ENCODE measurements at regions not wholly inside any gene's neighbourhood (a gene's known extent, or its start where the extent isn't known, plus 50 kb on each side); places are given as distances from the start of the nearest gene placed in this dataset.

DNA sequence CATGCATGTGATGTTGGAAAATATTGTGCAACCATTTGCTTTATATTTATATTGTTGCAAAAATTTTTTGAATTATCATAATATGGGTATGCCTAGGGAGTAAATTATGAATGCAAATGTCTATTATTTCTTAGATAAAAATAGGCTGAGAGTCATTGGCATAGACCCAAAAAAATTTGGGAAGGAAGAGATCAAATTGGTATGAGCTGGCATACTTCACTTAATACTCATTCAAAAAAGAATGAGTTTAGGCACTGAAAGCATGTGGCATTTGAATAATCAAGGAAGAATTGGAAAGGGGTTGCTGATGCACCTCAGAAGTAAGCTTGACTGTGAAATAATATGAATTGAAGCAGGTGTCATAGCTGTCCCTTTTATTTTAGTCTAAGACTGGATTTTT lies 764.0 kb upstream of the DPPA4 start:
- H3K27me3 ChIP-seq = no peaks in the 10 kb centered on the region
- TF ChIP-seq, protein P1, sequence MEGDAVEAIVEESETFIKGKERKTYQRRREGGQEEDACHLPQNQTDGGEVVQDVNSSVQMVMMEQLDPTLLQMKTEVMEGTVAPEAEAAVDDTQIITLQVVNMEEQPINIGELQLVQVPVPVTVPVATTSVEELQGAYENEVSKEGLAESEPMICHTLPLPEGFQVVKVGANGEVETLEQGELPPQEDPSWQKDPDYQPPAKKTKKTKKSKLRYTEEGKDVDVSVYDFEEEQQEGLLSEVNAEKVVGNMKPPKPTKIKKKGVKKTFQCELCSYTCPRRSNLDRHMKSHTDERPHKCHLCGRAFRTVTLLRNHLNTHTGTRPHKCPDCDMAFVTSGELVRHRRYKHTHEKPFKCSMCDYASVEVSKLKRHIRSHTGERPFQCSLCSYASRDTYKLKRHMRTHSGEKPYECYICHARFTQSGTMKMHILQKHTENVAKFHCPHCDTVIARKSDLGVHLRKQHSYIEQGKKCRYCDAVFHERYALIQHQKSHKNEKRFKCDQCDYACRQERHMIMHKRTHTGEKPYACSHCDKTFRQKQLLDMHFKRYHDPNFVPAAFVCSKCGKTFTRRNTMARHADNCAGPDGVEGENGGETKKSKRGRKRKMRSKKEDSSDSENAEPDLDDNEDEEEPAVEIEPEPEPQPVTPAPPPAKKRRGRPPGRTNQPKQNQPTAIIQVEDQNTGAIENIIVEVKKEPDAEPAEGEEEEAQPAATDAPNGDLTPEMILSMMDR (IDR thresholded peaks at IDR 0.05) = no peak
- TF ChIP-seq POLR2A (IDR thresholded peaks at IDR 0.05) = no peak
- H3K4me1 ChIP-seq = no peaks in the 10 kb centered on the region
- H3K36me3 ChIP-seq = no peaks in the 10 kb centered on the region
- no peaks in the 10 kb centered on the region for H3K9me3 ChIP-seq
- intact Hi-C loops (cut with DNase I) = no loop called here
- no peak overlapping the region for H3K27ac ChIP-seq
- DNase-seq = no peak
- no peak overlapping the region for H3K4me3 ChIP-seq (replicated peaks in 1 of 3)

DNA sequence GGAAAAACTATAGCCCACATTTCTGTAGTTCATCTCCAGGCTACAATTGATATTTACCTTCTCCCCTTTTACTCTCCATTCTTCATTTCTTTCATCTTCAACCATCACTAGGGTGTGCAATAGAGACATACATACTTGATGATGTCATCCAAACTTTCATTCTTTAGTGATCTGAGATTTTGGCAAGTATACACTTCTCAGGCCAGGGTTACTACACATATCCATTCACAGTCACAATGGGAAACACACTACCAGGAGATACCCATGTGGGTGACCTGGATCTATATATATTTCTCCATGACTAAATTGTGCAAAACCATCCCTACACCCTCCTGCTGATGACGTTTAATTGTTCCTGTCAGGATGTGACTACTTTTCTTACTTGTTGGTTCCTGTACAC lies 769.5 kb upstream of the DPPA4 start:
- Histone ChIP-seq H3K9me3 (no peaks in the 10 kb centered on the region), H3K27me3 (no peaks in the 10 kb centered on the region), H3K4me1 (no peaks in the 10 kb centered on the region), H3K4me3 (replicated peaks in 1 of 3) (no peak overlapping the region), H3K36me3 (no peaks in the 10 kb centered on the region), H3K27ac (no peak overlapping the region)
- intact Hi-C loops (cut with DNase I) = no loop called here
- no peak for TF ChIP-seq POLR2A (IDR thresholded peaks at IDR 0.05)
- no peak for DNase-seq
- WGBS, 2 donors = 85 to 96% methylated on average over 1 of the region's 1 CpG

DNA sequence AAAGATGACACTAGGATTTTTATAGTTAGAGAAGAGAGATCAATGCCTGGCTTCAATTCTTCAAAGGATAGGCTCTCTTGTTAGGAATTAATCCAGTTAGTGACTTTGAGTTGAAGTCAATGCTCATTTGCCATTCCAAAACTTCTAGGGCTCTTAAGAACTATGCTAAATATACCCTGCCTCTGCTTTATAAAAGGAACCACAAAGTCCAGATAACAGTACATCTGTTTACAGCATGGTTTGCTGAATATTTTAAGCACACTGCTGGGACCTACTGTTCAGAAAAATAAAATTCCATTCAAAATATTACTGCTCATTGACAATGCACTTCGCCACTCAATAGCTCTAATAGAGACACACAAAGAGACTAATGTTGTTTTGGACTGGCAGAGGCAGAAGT lies 786.6 kb upstream of the DPPA4 start:
- Histone ChIP-seq H3K4me1 (no peaks in the 10 kb centered on the region), H3K4me3 (replicated peaks in 1 of 3) (no peak overlapping the region), H3K9me3 (no peaks in the 10 kb centered on the region), H3K27me3 (no peaks in the 10 kb centered on the region), H3K36me3 (no peaks in the 10 kb centered on the region), H3K27ac (no peak overlapping the region)
- TF ChIP-seq, protein P1 (IDR thresholded peaks at IDR 0.05) = no peak
- TF ChIP-seq POLR2A (IDR thresholded peaks at IDR 0.05) = no peak
- DNase-seq = no peak
- 91 to 93% methylated on average over 1 of the region's 1 CpG for WGBS, 2 donors
- intact Hi-C loops (cut with DNase I) = no loop called here

DNA sequence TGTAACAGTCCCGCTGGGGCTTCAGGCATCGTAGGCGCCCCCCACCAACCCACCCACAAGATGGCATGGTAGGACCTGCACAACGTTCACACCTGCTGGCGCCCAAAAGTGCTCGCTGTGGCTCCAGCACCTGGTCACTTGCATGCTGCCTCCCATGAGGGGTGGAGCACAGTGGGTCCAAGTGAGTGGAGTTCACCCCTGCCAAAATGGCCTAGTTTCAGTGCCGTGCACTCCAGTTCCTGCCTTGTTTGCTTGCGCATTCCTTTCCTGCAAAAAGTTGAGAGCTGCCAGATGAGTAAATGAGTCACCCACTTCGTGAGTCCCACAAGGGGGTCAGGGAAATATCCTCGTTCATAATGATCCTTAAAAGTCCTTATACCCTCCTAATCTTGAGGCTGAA lies 788.7 kb upstream of the DPPA4 start:
- no peak for TF ChIP-seq POLR2A (IDR thresholded peaks at IDR 0.05)
- TF ChIP-seq, protein P1 (IDR thresholded peaks at IDR 0.05) = no peak
- WGBS, 2 donors = 87 to 89% methylated on average over 9 to 10 of the region's 10 CpGs
- intact Hi-C loops (cut with DNase I) = no loop called here
- no peak overlapping the region for H3K27ac ChIP-seq
- H3K4me1 ChIP-seq = no peaks in the 10 kb centered on the region
- H3K9me3 ChIP-seq = no peaks in the 10 kb centered on the region
- DNase-seq = no peak
- no peak overlapping the region for H3K4me3 ChIP-seq (replicated peaks in 1 of 3)
- no peaks in the 10 kb centered on the region for H3K36me3 ChIP-seq
- no peaks in the 10 kb centered on the region for H3K27me3 ChIP-seq

DNA sequence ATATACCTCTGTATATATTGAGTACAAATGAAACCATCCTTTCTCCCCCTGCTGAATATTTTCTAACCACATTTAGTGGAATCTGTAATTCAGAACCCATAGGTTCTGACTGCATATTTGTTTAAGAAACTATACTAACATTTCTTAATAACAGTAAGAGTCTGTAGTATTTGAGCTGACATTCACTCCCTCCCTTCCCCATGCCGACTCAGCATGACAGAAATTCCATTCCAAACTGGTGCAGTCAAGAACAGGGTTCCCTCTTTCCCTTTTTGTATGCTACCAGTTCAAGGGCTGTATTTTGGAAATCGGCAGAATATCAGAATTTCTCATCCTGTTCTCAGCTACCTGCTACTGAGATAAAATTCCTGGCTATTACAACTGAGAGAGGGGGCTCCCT lies 796.6 kb upstream of the DPPA4 start:
- no peaks in the 10 kb centered on the region for H3K9me3 ChIP-seq
- H3K27me3 ChIP-seq = no peaks in the 10 kb centered on the region
- intact Hi-C loops (cut with DNase I) = no loop called here
- no peak for TF ChIP-seq POLR2A (IDR thresholded peaks at IDR 0.05)
- TF ChIP-seq, protein P1 (IDR thresholded peaks at IDR 0.05) = no peak
- DNase-seq = no peak
- H3K27ac ChIP-seq = no peak overlapping the region
- WGBS, 2 donors = 86 to 94% methylated on average over 2 of the region's 2 CpGs
- no peak overlapping the region for H3K4me3 ChIP-seq (replicated peaks in 1 of 3)
- H3K4me1 ChIP-seq = peaks cover 8 to 11% of the 10 kb centered on the region in 2 donors
- H3K36me3 ChIP-seq = no peaks in the 10 kb centered on the region

GRCh38 chr3:110139048-110139447 lies 801.7 kb upstream of the DPPA4 start:
- DNase-seq = peak; percentile 61 to 68
- Histone ChIP-seq H3K9me3 (no peaks in the 10 kb centered on the region), H3K27me3 (no peaks in the 10 kb centered on the region), H3K36me3 (no peaks in the 10 kb centered on the region), H3K4me3 (replicated peaks in 1 of 3) (no peak overlapping the region), H3K4me1 (peaks cover 17 to 20% of the 10 kb centered on the region in 2 donors), H3K27ac (peak overlapping the region; percentile 14 to 36 (median 21))
- WGBS, 2 donors = 31% methylated on average over 4 of the region's 4 CpGs
- TF ChIP-seq POLR2A (IDR thresholded peaks at IDR 0.05) = no peak
- TF ChIP-seq, protein P1 (IDR thresholded peaks at IDR 0.05) = no peak
- intact Hi-C loops (cut with DNase I) = no loop called here
